A549 (cell line): ENCODE measurements at regions not wholly inside any gene's neighbourhood (a gene's known extent, or its start where the extent isn't known, plus 50 kb on each side); places are given as distances from the start of the nearest gene placed in this dataset.

Experiments used
- ATAC-seq, 2 experiments: fragments of 200-7000 bp in 1 of 2; fragments of >200 bp in 1 of 2; cut with Nextera tagmentation in 1 of 2; cut with Tn5 transposase in 1 of 2; 3 replicates each; pipeline versions ENCODE4 v1.8.0 to v1.9.1; 2018 to 2020; ENCODE audit warnings: mild to moderate bottlenecking in 1 of 2, moderate library complexity in 1 of 2
- CTCF ChIA-PET: fragments of 300-600 bp; sonication (Branson Sonifier 250); formaldehyde crosslinking; extraction: SDS; loops from one replicate; lab custom pipeline; 2021; ENCODE audit warnings: antibody characterized with exemption, inconsistent platforms; lab: Yijun Ruan, JAX
- POLR2A ChIA-PET: fragments of 350-600 bp; formaldehyde crosslinking; extraction: SDS; loops from one replicate; lab custom pipeline; 2021; ENCODE audit warnings: antibody characterized with exemption, inconsistent platforms; lab: Yijun Ruan, JAX
- DNase-seq, 2 experiments: peaks; one replicate each; pipeline versions ENCODE4 v3.0.0 to v3.0.0-alpha.2; 2011 to 2016; ENCODE audit warnings: low read depth in 1 of 2, low spot score in 1 of 2
- FAIRE-seq: peaks from 2 replicates; lab custom pipeline; 2011; peaks lifted over from hg19 to GRCh38; lab: Jason Lieb, UNC
- H3K27ac ChIP-seq, 2 experiments: fragments of >200 bp; sonication (Bioruptor Twin); formaldehyde crosslinking; 3 replicates each; pipeline ENCODE4 v1.5.1; 2016 to 2017
- H3K4me1 ChIP-seq: fragments of >200 bp; sonication (Bioruptor Twin); formaldehyde crosslinking; 3 replicates; pipeline ENCODE4 v1.6.1; 2016
- H3K4me2 ChIP-seq: fragments of >200 bp; sonication (Bioruptor Twin); formaldehyde crosslinking; 3 replicates; pipeline ENCODE4 v1.6.1; 2016
- H3K4me3 ChIP-seq: fragments of >200 bp; sonication (Bioruptor Twin); formaldehyde crosslinking; 3 replicates; pipeline ENCODE4 v1.5.1; 2016
- H3K9me3 ChIP-seq: fragments of >200 bp; sonication (Bioruptor Twin); formaldehyde crosslinking; 3 replicates; pipeline ENCODE4 v1.6.1; 2016
- ATOH8 ChIP-seq: fragments of 250-450 bp; sonication (Bioruptor Pico); IDR thresholded peaks from 2 replicates; pipeline ENCODE4 v1.5.0; 2020; ENCODE audit warnings: low read depth, mild to moderate bottlenecking, moderate library complexity
- BCL3 ChIP-seq: fragments of >200 bp; sonication (Bioruptor Twin); formaldehyde crosslinking; IDR thresholded peaks from 3 replicates; pipeline ENCODE4 v1.6.1; 2016
- BHLHE40 ChIP-seq: IDR thresholded peaks from 2 replicates; pipeline ENCODE4 v1.6.1; 2012; ENCODE audit warnings: low read depth, low read length, inconsistent platforms
- CBX8 ChIP-seq: fragments of 200-600 bp; sonication (generic); IDR thresholded peaks from 2 replicates; pipeline ENCODE4 v1.6.1; 2016
- CHD2 ChIP-seq: fragments of 150-350 bp; IDR thresholded peaks from 2 replicates; pipeline ENCODE4 v1.6.1; 2014; ENCODE audit warnings: low read length; ENCODE audit not compliant: partially characterized antibody
- CHD4 ChIP-seq: fragments of 200-600 bp; sonication (generic); IDR thresholded peaks from 2 replicates; pipeline ENCODE4 v1.6.1; 2016; ENCODE audit warnings: antibody characterized with exemption, mild to moderate bottlenecking, borderline replicate concordance
- FOXS1 ChIP-seq: fragments of 250-450 bp; sonication (Bioruptor Pico); IDR thresholded peaks from 2 replicates; pipeline ENCODE4 v1.5.0; 2020; ENCODE audit warnings: mild to moderate bottlenecking, moderate library complexity
- GATA3 ChIP-seq: IDR thresholded peaks from 2 replicates; pipeline ENCODE4 v1.6.1; 2012; ENCODE audit warnings: borderline replicate concordance
- HMGXB4 ChIP-seq: fragments of 250-450 bp; sonication (Bioruptor Pico); IDR thresholded peaks from 2 replicates; pipeline ENCODE4 v1.5.0; 2021; ENCODE audit warnings: mild to moderate bottlenecking, moderate library complexity, borderline replicate concordance
- HOXB13 ChIP-seq: fragments of 250-450 bp; sonication (Bioruptor Pico); IDR thresholded peaks from 2 replicates; pipeline ENCODE4 v1.5.0; 2020; ENCODE audit warnings: low read depth, mild to moderate bottlenecking, moderate library complexity
- MAZ ChIP-seq: fragments of 150-350 bp; IDR thresholded peaks from 2 replicates; pipeline ENCODE4 v1.6.1; 2014; ENCODE audit warnings: antibody characterized with exemption, low read depth, low read length, borderline replicate concordance
- MYC ChIP-seq: IDR thresholded peaks from 2 replicates; pipeline ENCODE4 v1.6.1; 2012; ENCODE audit warnings: mild to moderate bottlenecking, inconsistent platforms, low read length, improper control_type of control experiment, borderline replicate concordance
- RARB ChIP-seq: fragments of 250-450 bp; sonication (Bioruptor Pico); IDR thresholded peaks from 2 replicates; pipeline ENCODE4 v1.8.0; 2021; ENCODE audit warnings: mild to moderate bottlenecking, moderate library complexity
- RCOR1 ChIP-seq: fragments of 150-350 bp; IDR thresholded peaks from 2 replicates; pipeline ENCODE4 v1.6.1; 2014; ENCODE audit warnings: antibody characterized with exemption, low read length, low read depth
- RNF2 ChIP-seq: fragments of 200-600 bp; sonication (generic); IDR thresholded peaks from 2 replicates; pipeline ENCODE4 v1.6.1; 2016; ENCODE audit warnings: low read depth, mild to moderate bottlenecking, antibody characterized with exemption, moderate library complexity, borderline replicate concordance
- SREBF2 ChIP-seq: fragments of 450-650 bp; IDR thresholded peaks from 2 replicates; pipeline ENCODE4 v1.6.1; 2014; ENCODE audit warnings: mild to moderate bottlenecking, moderate library complexity
- TP53 ChIP-seq: fragments of 250-450 bp; sonication (Bioruptor Pico); IDR thresholded peaks from 2 replicates; pipeline ENCODE4 v1.5.0; 2021; ENCODE audit warnings: mild to moderate bottlenecking, moderate library complexity
- ZFP36 ChIP-seq: fragments of 450-650 bp; IDR thresholded peaks from 2 replicates; pipeline ENCODE4 v1.6.1; 2014; ENCODE audit warnings: borderline replicate concordance; ENCODE audit not compliant: partially characterized antibody
- ZNF302 ChIP-seq: fragments of 250-450 bp; sonication (Bioruptor Pico); IDR thresholded peaks from 2 replicates; pipeline ENCODE4 v1.9.0; 2021; ENCODE audit warnings: inconsistent platforms, mild to moderate bottlenecking, moderate library complexity
- WGBS: methylation state at CpG from one replicate; pipeline ENCODE4 v1.1.6; 2017; ENCODE audit errors: missing lambda C conversion rate; 5-methylcytosine and 5-hydroxymethylcytosine counted together

- TF ChIP-seq HMGXB4 (no peak), CHD2 (no peak), SREBF2 (no peak)
Observed at GRCh38 chr16:5487728-5488127, 390.1 kb upstream of the EEF2KMT start (continued).

GRCh38 chr16:5482256-5482655 is 384.7 kb upstream of the EEF2KMT start:
- DNase-seq (no peak), FAIRE-seq (no peak), ATAC-seq (no peak)
- Histone ChIP-seq H3K4me2 (no peak overlapping the region), H3K4me3 (no peak overlapping the region), H3K27ac (no peak overlapping the region), H3K9me3 (no peaks in the 10 kb centered on the region)
- CTCF ChIA-PET, result no interaction called here
- TF ChIP-seq BHLHE40 (no peak), HMGXB4 (no peak), MYC (no peak), ATOH8 (no peak), SREBF2 (no peak), RARB (no peak)
- TF ChIP-seq, all 56 proteins: peak for 0
- POLR2A ChIA-PET, result no interaction called here
- no peaks in the 10 kb centered on the region for H3K4me1 ChIP-seq
- 3% methylated on average over 5 of the region's 5 CpGs for WGBS

GRCh38 chr16:5480431-5481195 is 383.0 kb upstream of the EEF2KMT start:
- no peak for ATAC-seq
- no peak overlapping the region for H3K4me2 ChIP-seq
- no peak for DNase-seq
- H3K27ac ChIP-seq, result no peak overlapping the region
- POLR2A ChIA-PET, result no interaction called here
- FAIRE-seq, result no peak
- CTCF ChIA-PET, result no interaction called here
- no peaks in the 10 kb centered on the region for H3K4me1 ChIP-seq
- no peak overlapping the region for H3K4me3 ChIP-seq
- TF ChIP-seq RNF2 (no peak), ZNF302 (no peak), CHD4 (no peak), FOXS1 (CRISPR knock-in tag) (no peak), GATA3 (no peak), MAZ (no peak), TP53 (CRISPR knock-in tag) (no peak), HOXB13 (CRISPR knock-in tag) (no peak), BCL3 (no peak), RCOR1 (no peak), CBX8 (no peak), HMGXB4 (no peak), ZFP36 (no peak)
- H3K9me3 ChIP-seq, result no peaks in the 10 kb centered on the region
- 10% methylated on average over 7 of the region's 7 CpGs for WGBS
